NCI-H524 (cell line): ENCODE measurements at regions not wholly inside any gene's neighbourhood (a gene's known extent, or its start where the extent isn't known, plus 50 kb on each side); places are given as distances from the start of the nearest gene placed in this dataset.
"Not testable (repeated sequence)": the region's sequence is repeated elsewhere in the genome, so short reads cannot be mapped to it uniquely, and the experiment has no call there.

Source experiments
- DNase-seq, 2 experiments: peaks; one replicate each; lab custom pipeline; 2025; lab: John Stamatoyannopoulos, UW

GRCh38 chr1:55876276-55877060, 661.3 kb upstream of the USP24 start:
- DNase-seq: no peak

GRCh38 chr1:55870106-55870505, 654.9 kb upstream of the USP24 start:
- no peak for DNase-seq

GRCh38 chr1:55869065-55869464, 653.9 kb upstream of the USP24 start:
- DNase-seq: no peak

- DNase-seq: peak in 1 of 2 experiments; percentile 33
These were observed 652.9 kb upstream of the USP24 start for GRCh38 chr1:55868026-55868425.

- DNase-seq: no peak
These were observed 652.2 kb upstream of the USP24 start for GRCh38 chr1:55867304-55867843.

- not testable (repeated sequence) for DNase-seq
These were observed 650.6 kb upstream of the USP24 start for GRCh38 chr1:55865778-55866177.

GRCh38 chr1:55864251-55864650, 649.1 kb upstream of the USP24 start:
- DNase-seq: no peak

- no peak for DNase-seq
These were observed 646.6 kb upstream of the USP24 start for GRCh38 chr1:55861676-55862340.

GRCh38 chr1:55860798-55861519, 645.8 kb upstream of the USP24 start:
- peak in 1 of 2 experiments; percentile 9 for DNase-seq

GRCh38 chr1:55860326-55860725, 645.2 kb upstream of the USP24 start:
- no peak for DNase-seq

- no peak for DNase-seq
These were observed 639.7 kb upstream of the USP24 start for GRCh38 chr1:55854911-55855310.

GRCh38 chr1:55848906-55849305, 633.7 kb upstream of the USP24 start:
- no peak for DNase-seq

- no peak for DNase-seq
These were observed 630.9 kb upstream of the USP24 start for GRCh38 chr1:55846051-55846450.

- DNase-seq: no peak
These were observed 629.2 kb upstream of the USP24 start for GRCh38 chr1:55844322-55844721.

GRCh38 chr1:55839626-55840025, 624.5 kb upstream of the USP24 start:
- no peak for DNase-seq

- no peak for DNase-seq
These were observed 624.1 kb upstream of the USP24 start for GRCh38 chr1:55839221-55839620.

GRCh38 chr1:55836086-55836485, 620.9 kb upstream of the USP24 start:
- DNase-seq: no peak

- DNase-seq: no peak
These were observed 618.4 kb upstream of the USP24 start for GRCh38 chr1:55833529-55834091.

GRCh38 chr1:55831759-55832158, 616.6 kb upstream of the USP24 start:
- no peak for DNase-seq

GRCh38 chr1:55828044-55828443, 612.9 kb upstream of the USP24 start:
- no peak for DNase-seq

GRCh38 chr1:55827350-55827749, 612.2 kb upstream of the USP24 start:
- no peak for DNase-seq

- DNase-seq: no peak
These were observed 611.4 kb upstream of the USP24 start for GRCh38 chr1:55826381-55827080.
